DND-41 (cell line): ENCODE measurements at regions not wholly inside any gene's neighbourhood (a gene's known extent, or its start where the extent isn't known, plus 50 kb on each side); places are given as distances from the start of the nearest gene placed in this dataset.

Experiments
- ATAC-seq: fragments of 200-7000 bp; cut with Tn5 transposase; 3 replicates; pipeline ENCODE4 v1.9.1; 2021; ENCODE audit warnings: low read depth; ENCODE audit not compliant: insufficient read depth
- DNase-seq: peaks from one replicate; pipeline ENCODE4 v3.0.0-alpha.2; 2020
- H2AFZ ChIP-seq: 2 replicates; pipeline ENCODE4 v1.6.0; 2012; ENCODE audit warnings: low read depth, low read length
- H3K27ac ChIP-seq: 2 replicates; pipeline ENCODE4 v1.5.1; 2012; ENCODE audit warnings: low read length, inconsistent platforms
- H3K27me3 ChIP-seq: fragments of 200-600 bp; sonication (generic); 2 replicates; pipeline ENCODE4 v1.6.0; 2012; ENCODE audit warnings: low read length, mild to moderate bottlenecking, inconsistent platforms; ENCODE audit not compliant: insufficient read depth, poor library complexity
- H3K36me3 ChIP-seq: 2 replicates; pipeline ENCODE4 v1.5.1; 2012; ENCODE audit warnings: low read length, inconsistent platforms; ENCODE audit not compliant: insufficient read depth
- H3K4me1 ChIP-seq: 2 replicates; pipeline ENCODE4 v1.5.1; 2012; ENCODE audit warnings: mild to moderate bottlenecking, low read length; ENCODE audit not compliant: insufficient read depth
- H3K4me2 ChIP-seq: 2 replicates; pipeline ENCODE4 v1.6.0; 2012; ENCODE audit warnings: mild to moderate bottlenecking, moderate library complexity, low read length, inconsistent platforms; ENCODE audit not compliant: insufficient read depth
- H3K4me3 ChIP-seq, 2 experiments: fragments of 200-600 bp in 1 of 2; shearing (Covaris generic) in 1 of 2; 2 replicates each; pipeline ENCODE4 v1.5.1; 2012 to 2016; ENCODE audit warnings: inconsistent platforms in 2 of 2, low read length in 2 of 2, mild to moderate bottlenecking in 2 of 2, low read depth in 1 of 2, moderate library complexity in 1 of 2
- H3K79me2 ChIP-seq: 2 replicates; pipeline ENCODE4 v1.6.0; 2012; ENCODE audit warnings: low read length, inconsistent platforms; ENCODE audit not compliant: insufficient read depth
- H3K9ac ChIP-seq: 2 replicates; pipeline ENCODE4 v1.6.0; 2012; ENCODE audit warnings: low read depth, mild to moderate bottlenecking, inconsistent platforms, low read length, moderate library complexity
- H3K9me3 ChIP-seq: 2 replicates; pipeline ENCODE4 v1.5.1; 2012; ENCODE audit warnings: low read length, moderate library complexity, mild to moderate bottlenecking, inconsistent platforms; ENCODE audit not compliant: insufficient read depth, severe bottlenecking
- H4K20me1 ChIP-seq: 2 replicates; pipeline ENCODE4 v1.6.0; 2012; ENCODE audit warnings: low read length; ENCODE audit not compliant: insufficient read depth
- EZH2 ChIP-seq: IDR thresholded peaks from 3 replicates; pipeline ENCODE4 v1.6.1; 2012; ENCODE audit warnings: borderline replicate concordance, low read depth, mild to moderate bottlenecking, moderate library complexity, low read length, inconsistent platforms; ENCODE audit not compliant: severe bottlenecking
- TF ChIP-seq, protein P1 (sequence below): IDR thresholded peaks from 2 replicates; pipeline ENCODE4 v1.5.1; 2012; ENCODE audit warnings: borderline replicate concordance, low read length, moderate library complexity, mild to moderate bottlenecking; ENCODE audit not compliant: poor library complexity, severe bottlenecking; ENCODE audit errors: extremely low read depth

DNA sequence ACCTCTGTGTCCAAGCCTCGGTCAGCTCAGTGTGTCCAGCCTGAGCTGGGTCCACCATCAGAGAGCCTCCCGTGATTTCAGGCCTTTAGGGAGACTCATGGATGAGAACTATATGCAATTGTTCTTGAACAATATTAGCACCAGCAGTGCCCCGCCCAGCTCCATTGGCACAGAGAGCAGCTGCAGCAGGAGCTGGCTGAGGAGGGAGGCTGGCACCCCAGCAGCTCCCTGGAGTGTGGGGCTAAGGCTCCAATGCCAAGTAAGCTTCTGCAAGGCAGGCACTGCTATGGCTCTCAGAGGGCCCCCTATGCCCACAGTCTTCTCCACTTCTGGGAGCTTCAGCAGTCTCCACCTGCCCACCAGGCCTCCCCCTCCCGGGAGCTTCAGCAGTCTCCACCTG, 593.3 kb downstream of the MATN1 start:
- Histone ChIP-seq H3K9me3 (no peaks in the 10 kb centered on the region), H3K4me1 (no peaks in the 10 kb centered on the region), H3K27me3 (peaks cover 7% of the 10 kb centered on the region), H2AFZ (no peak overlapping the region), H4K20me1 (peaks cover 3% of the 10 kb centered on the region), H3K9ac (no peak overlapping the region), H3K4me3 (no peak overlapping the region), H3K27ac (no peak overlapping the region), H3K36me3 (no peaks in the 10 kb centered on the region), H3K79me2 (no peaks in the 10 kb centered on the region), H3K4me2 (no peak overlapping the region)
- DNase-seq = no peak
- ATAC-seq = no peak
- no peak for TF ChIP-seq EZH2
- TF ChIP-seq, protein P1, sequence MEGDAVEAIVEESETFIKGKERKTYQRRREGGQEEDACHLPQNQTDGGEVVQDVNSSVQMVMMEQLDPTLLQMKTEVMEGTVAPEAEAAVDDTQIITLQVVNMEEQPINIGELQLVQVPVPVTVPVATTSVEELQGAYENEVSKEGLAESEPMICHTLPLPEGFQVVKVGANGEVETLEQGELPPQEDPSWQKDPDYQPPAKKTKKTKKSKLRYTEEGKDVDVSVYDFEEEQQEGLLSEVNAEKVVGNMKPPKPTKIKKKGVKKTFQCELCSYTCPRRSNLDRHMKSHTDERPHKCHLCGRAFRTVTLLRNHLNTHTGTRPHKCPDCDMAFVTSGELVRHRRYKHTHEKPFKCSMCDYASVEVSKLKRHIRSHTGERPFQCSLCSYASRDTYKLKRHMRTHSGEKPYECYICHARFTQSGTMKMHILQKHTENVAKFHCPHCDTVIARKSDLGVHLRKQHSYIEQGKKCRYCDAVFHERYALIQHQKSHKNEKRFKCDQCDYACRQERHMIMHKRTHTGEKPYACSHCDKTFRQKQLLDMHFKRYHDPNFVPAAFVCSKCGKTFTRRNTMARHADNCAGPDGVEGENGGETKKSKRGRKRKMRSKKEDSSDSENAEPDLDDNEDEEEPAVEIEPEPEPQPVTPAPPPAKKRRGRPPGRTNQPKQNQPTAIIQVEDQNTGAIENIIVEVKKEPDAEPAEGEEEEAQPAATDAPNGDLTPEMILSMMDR = no peak

DNA sequence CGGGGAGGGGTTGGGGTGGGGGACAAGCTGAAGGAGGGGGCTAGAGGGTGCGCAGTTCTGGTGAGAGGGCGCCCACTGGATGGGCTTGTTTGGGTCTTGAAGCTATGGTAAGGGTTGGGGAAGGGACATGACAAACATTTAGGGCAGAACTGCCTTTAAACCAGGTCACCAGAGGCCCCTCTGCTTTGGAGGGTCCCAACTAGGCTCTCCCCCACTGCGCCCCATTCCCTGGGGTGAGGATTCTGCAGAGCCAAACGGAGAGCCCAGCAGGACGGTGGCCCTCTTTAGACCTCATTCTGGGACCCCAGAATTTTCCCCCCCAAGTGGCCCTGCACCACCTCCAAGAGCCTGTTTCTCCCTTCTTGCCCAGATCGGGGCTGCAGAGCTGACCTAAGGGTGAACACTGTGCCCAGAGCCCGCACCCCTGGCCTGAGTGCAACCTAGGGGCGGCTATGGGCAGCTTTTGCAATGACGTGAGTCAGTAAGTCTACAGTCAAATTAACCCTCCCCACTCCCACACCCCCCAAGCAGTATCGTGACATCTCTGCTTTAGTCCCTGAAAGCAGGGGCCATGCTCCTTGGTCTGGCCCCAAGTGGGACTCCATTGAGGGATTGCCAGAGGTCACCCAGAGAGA, 593.8 kb downstream of the MATN1 start:
- ATAC-seq = no peak
- Histone ChIP-seq H3K36me3 (no peaks in the 10 kb centered on the region), H3K27ac (no peak overlapping the region), H3K79me2 (no peaks in the 10 kb centered on the region), H3K9ac (no peak overlapping the region), H3K9me3 (no peaks in the 10 kb centered on the region), H2AFZ (no peak overlapping the region), H3K4me2 (no peak overlapping the region), H4K20me1 (peaks cover 3% of the 10 kb centered on the region), H3K4me3 (no peak overlapping the region), H3K27me3 (peaks cover 7% of the 10 kb centered on the region), H3K4me1 (no peaks in the 10 kb centered on the region)
- no peak for DNase-seq
- TF ChIP-seq, protein P1 = no peak
- no peak for TF ChIP-seq EZH2

DNA sequence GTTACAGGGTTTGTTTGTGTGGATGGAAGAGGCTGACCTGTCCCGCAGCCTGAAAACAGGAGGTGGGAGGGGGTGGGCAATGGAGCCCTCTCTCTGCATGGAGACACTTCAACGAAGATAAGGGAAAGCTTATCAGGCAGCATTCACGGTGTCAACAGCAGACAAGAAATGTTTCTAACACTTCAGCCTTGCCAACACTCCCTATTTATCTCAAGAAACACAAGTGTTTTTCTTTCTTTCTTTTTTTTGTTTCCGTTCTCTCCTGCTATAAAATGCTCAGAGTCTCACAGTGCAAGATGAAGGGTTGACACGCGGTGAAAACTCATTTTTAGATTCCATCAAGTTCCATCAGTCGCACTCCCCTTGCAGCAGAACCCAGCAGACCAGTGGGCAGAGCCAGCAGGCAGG, 594.4 kb downstream of the MATN1 start:
- no peak overlapping the region for H3K9ac ChIP-seq
- peaks cover 7% of the 10 kb centered on the region for H3K27me3 ChIP-seq
- no peaks in the 10 kb centered on the region for H3K4me1 ChIP-seq
- H3K27ac ChIP-seq = no peak overlapping the region
- no peaks in the 10 kb centered on the region for H3K79me2 ChIP-seq
- no peak overlapping the region for H3K4me3 ChIP-seq
- no peak for ATAC-seq
- no peak overlapping the region for H3K4me2 ChIP-seq
- no peaks in the 10 kb centered on the region for H3K9me3 ChIP-seq
- no peaks in the 10 kb centered on the region for H3K36me3 ChIP-seq
- peaks cover 3% of the 10 kb centered on the region for H4K20me1 ChIP-seq
- no peak overlapping the region for H2AFZ ChIP-seq
- TF ChIP-seq, protein P1 = no peak
- no peak for DNase-seq

DNA sequence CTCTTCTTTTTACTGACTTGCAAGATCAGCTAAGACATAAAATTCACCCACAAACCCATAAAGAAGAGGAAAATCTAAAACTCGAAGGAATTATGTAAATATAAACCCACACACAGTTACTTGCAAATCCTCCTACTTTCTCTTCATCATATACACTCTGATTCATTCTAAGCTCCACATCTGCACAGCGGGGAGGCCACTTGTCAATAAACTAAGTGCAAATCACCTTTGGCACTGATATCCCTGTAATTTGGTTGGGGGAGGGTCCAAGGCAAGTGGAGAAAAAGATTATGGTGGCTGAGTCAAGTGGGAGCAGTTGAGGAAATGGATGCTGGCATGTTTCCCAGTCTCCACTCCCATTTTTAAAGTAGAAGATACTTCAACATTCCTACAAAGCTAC, 596.5 kb downstream of the MATN1 start:
- no peak overlapping the region for H2AFZ ChIP-seq
- no peak for TF ChIP-seq EZH2
- TF ChIP-seq, protein P1 = no peak
- no peak for ATAC-seq
- H3K27me3 ChIP-seq = peaks cover 5% of the 10 kb centered on the region
- H3K9me3 ChIP-seq = no peaks in the 10 kb centered on the region
- no peak overlapping the region for H3K27ac ChIP-seq
- no peak overlapping the region for H3K9ac ChIP-seq
- H3K4me2 ChIP-seq = no peak overlapping the region
- H4K20me1 ChIP-seq = peaks cover 3% of the 10 kb centered on the region
- no peaks in the 10 kb centered on the region for H3K36me3 ChIP-seq
- H3K4me1 ChIP-seq = no peaks in the 10 kb centered on the region
- no peaks in the 10 kb centered on the region for H3K79me2 ChIP-seq
- no peak for DNase-seq
- no peak overlapping the region for H3K4me3 ChIP-seq
